CD14-positive monocyte (primary cell): ENCODE measurements at regions not wholly inside any gene's neighbourhood (a gene's known extent, or its start where the extent isn't known, plus 50 kb on each side); places are given as distances from the start of the nearest gene placed in this dataset.

ENCODE experiments used
- DNase-seq, 3 donors: peaks; one replicate each; pipeline ENCODE4 v3.0.0-alpha.2; 2011 to 2022
- H2AFZ ChIP-seq: 2 replicates; pipeline ENCODE4 v1.6.0; 2012; ENCODE audit warnings: mild to moderate bottlenecking, low read depth, low read length, inconsistent platforms; ENCODE audit not compliant: insufficient read depth, poor library complexity, severe bottlenecking
- H3K27ac ChIP-seq, 2 donors: 1 replicate in 1 of 2; 2 replicates in 1 of 2; pipeline ENCODE4 v1.5.1; 2012 to 2013; ENCODE audit warnings: low read length in 2 of 2, control low read depth in 1 of 2, inconsistent platforms in 1 of 2, low read depth in 1 of 2, mild to moderate bottlenecking in 1 of 2
- H3K27me3 ChIP-seq, 2 donors: one replicate each; pipeline versions ENCODE4 v1.6.0 to v1.6.1; 2011 to 2013; ENCODE audit warnings: low read length in 2 of 2; ENCODE audit not compliant: control insufficient read depth in 2 of 2, insufficient read depth in 2 of 2
- H3K36me3 ChIP-seq, 2 donors: replicated peaks in 1 of 2; 1 replicate in 1 of 2; 2 replicates in 1 of 2; pipeline versions ENCODE4 v1.5.1 to v1.6.1; 2012 to 2013; ENCODE audit warnings: low read length in 2 of 2, control low read depth in 1 of 2, inconsistent platforms in 1 of 2, mild to moderate bottlenecking in 1 of 2; ENCODE audit not compliant: insufficient read depth in 2 of 2, control insufficient read depth in 1 of 2
- H3K4me1 ChIP-seq, 2 donors: 1 replicate in 1 of 2; 2 replicates in 1 of 2; pipeline versions ENCODE4 v1.5.1 to v1.6.1; 2012 to 2013; ENCODE audit warnings: low read length in 2 of 2, control low read depth in 1 of 2, inconsistent platforms in 1 of 2, mild to moderate bottlenecking in 1 of 2, moderate library complexity in 1 of 2; ENCODE audit not compliant: insufficient read depth in 2 of 2, control insufficient read depth in 1 of 2
- H3K4me2 ChIP-seq: replicated peaks from 2 replicates; pipeline ENCODE3; 2012; ENCODE audit warnings: low read length, moderate library complexity, mild to moderate bottlenecking; ENCODE audit not compliant: poor library complexity, severe bottlenecking; ENCODE audit errors: extremely low read depth
- H3K4me3 ChIP-seq, 3 experiments: fragments of 200-600 bp in 1 of 3; sonication (generic) in 1 of 3; replicated peaks in 1 of 3; 1 replicate in 2 of 3; 2 replicates in 1 of 3; pipeline ENCODE4 v1.5.1; 2011 to 2013; ENCODE audit warnings: low read length in 3 of 3, mild to moderate bottlenecking in 3 of 3, control low read depth in 2 of 3, low read depth in 2 of 3, inconsistent platforms in 1 of 3, moderate library complexity in 1 of 3
- H3K79me2 ChIP-seq: 2 replicates; pipeline ENCODE4 v1.6.0; 2012; ENCODE audit warnings: mild to moderate bottlenecking, control low read depth, inconsistent platforms, low read length, moderate library complexity; ENCODE audit not compliant: insufficient read depth
- H3K9ac ChIP-seq: 2 replicates; pipeline ENCODE4 v1.6.0; 2017; ENCODE audit warnings: low read length, mild to moderate bottlenecking; ENCODE audit not compliant: insufficient read depth, poor library complexity, severe bottlenecking
- H3K9me3 ChIP-seq, 2 donors: replicated peaks in 1 of 2; 1 replicate in 1 of 2; 2 replicates in 1 of 2; pipeline versions ENCODE4 v1.5.1 to v1.6.1; 2012 to 2013; ENCODE audit warnings: low read length in 2 of 2, control low read depth in 1 of 2; ENCODE audit not compliant: control insufficient read depth in 1 of 2, insufficient read depth in 1 of 2
- H4K20me1 ChIP-seq: 2 replicates; pipeline ENCODE4 v1.6.0; 2012; ENCODE audit warnings: mild to moderate bottlenecking, low read length, control low read depth, moderate library complexity; ENCODE audit not compliant: insufficient read depth
- H3K27ac Mint-ChIP-seq, 7 donors: one replicate each; pipeline ENCODE4 v1.8.0; 2020; ENCODE audit warnings: mild to moderate bottlenecking in 7 of 7, mixed read lengths in 7 of 7, moderate library complexity in 6 of 7, inconsistent platforms in 2 of 7
- H3K27me3 Mint-ChIP-seq, 3 donors: one replicate each; pipeline ENCODE4 v1.8.0; 2021 to 2022; ENCODE audit warnings: low read depth in 3 of 3, mild to moderate bottlenecking in 3 of 3, mixed read lengths in 3 of 3, moderate library complexity in 3 of 3, inconsistent platforms in 1 of 3
- H3K36me3 Mint-ChIP-seq, 2 donors: one replicate each; pipeline ENCODE4 v1.8.0; 2020; ENCODE audit warnings: mixed read lengths in 2 of 2, inconsistent platforms in 1 of 2, mild to moderate bottlenecking in 1 of 2
- H3K4me1 Mint-ChIP-seq: one replicate; pipeline ENCODE4 v1.8.0; 2020; ENCODE audit warnings: mild to moderate bottlenecking, mixed read lengths
- H3K4me3 Mint-ChIP-seq, 2 donors: one replicate each; pipeline ENCODE4 v1.8.0; 2020; ENCODE audit warnings: mild to moderate bottlenecking in 2 of 2, mixed read lengths in 2 of 2, moderate library complexity in 1 of 2
- H3K9me3 Mint-ChIP-seq, 7 donors: one replicate each; pipeline ENCODE4 v1.8.0; 2020 to 2022; ENCODE audit warnings: mixed read lengths in 7 of 7, mild to moderate bottlenecking in 6 of 7, moderate library complexity in 6 of 7, inconsistent platforms in 2 of 7
- WGBS: methylation state at CpG from one replicate; pipeline ENCODE4 v1.1.5; 2013; ENCODE audit warnings: missing lambda C conversion rate; ENCODE audit not compliant: insufficient coverage; 5-methylcytosine and 5-hydroxymethylcytosine counted together
- intact Hi-C, 2 donors: fragments of 100-400 bp; cut with micrococcal nuclease; formaldehyde crosslinking; loops; one replicate each; pipeline versions ENCODE4 v1.15.0 to v1.15.1; 2023
- TF ChIP-seq, protein P1 (sequence below): fragments of 200-600 bp; IDR thresholded peaks from one replicate; pipeline ENCODE4 v1.8.0; 2022; ENCODE audit warnings: antibody characterized with exemption, mild to moderate bottlenecking

DNA sequence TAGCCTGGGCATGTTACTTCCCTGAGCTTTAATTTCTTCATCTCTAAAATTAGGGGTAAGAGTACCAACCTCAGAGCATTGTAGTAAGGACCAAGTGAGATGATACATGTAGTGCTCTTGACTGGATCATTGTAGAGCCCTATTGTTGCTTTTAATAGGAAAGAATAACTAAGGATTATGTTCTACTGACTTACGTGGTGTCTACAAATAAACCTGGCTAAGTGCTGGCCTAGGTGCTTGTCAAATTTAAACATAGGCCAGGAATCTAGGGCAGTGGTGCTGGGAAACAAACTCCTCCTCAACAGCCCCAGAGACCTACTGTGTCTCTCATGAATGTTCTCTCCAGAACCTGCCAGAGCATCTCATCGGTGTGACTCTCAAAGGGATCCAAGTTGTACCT lies 69.4 kb downstream of the ABCC12 start:
- H3K27ac Mint-ChIP-seq, result no peak overlapping the region
- H3K36me3 ChIP-seq, result no peaks in the 10 kb centered on the region
- intact Hi-C loops, result no loop called here
- WGBS, result 90% methylated on average over 2 of the region's 2 CpGs
- no peaks in the 10 kb centered on the region for H3K4me1 ChIP-seq
- no peaks in the 10 kb centered on the region for H3K79me2 ChIP-seq
- no peak overlapping the region for H3K4me3 Mint-ChIP-seq
- no peak overlapping the region for H3K4me3 ChIP-seq
- peaks cover 0 to 9% (median 2%) of the 10 kb centered on the region in 7 donors for H3K9me3 Mint-ChIP-seq
- H3K27me3 Mint-ChIP-seq, result peaks cover 5 to 13% (median 12%) of the 10 kb centered on the region in 3 donors
- H3K4me1 Mint-ChIP-seq, result no peaks in the 10 kb centered on the region
- TF ChIP-seq, protein P1, sequence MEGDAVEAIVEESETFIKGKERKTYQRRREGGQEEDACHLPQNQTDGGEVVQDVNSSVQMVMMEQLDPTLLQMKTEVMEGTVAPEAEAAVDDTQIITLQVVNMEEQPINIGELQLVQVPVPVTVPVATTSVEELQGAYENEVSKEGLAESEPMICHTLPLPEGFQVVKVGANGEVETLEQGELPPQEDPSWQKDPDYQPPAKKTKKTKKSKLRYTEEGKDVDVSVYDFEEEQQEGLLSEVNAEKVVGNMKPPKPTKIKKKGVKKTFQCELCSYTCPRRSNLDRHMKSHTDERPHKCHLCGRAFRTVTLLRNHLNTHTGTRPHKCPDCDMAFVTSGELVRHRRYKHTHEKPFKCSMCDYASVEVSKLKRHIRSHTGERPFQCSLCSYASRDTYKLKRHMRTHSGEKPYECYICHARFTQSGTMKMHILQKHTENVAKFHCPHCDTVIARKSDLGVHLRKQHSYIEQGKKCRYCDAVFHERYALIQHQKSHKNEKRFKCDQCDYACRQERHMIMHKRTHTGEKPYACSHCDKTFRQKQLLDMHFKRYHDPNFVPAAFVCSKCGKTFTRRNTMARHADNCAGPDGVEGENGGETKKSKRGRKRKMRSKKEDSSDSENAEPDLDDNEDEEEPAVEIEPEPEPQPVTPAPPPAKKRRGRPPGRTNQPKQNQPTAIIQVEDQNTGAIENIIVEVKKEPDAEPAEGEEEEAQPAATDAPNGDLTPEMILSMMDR, result no peak
- no peaks in the 10 kb centered on the region for H3K27me3 ChIP-seq
- no peak overlapping the region for H3K9ac ChIP-seq
- no peak for DNase-seq
- no peaks in the 10 kb centered on the region for H3K36me3 Mint-ChIP-seq
- H3K27ac ChIP-seq, result no peak overlapping the region
- H3K9me3 ChIP-seq, result no peaks in the 10 kb centered on the region
- no peaks in the 10 kb centered on the region for H4K20me1 ChIP-seq
- H3K4me2 ChIP-seq, result no peak overlapping the region
- H2AFZ ChIP-seq, result no peak overlapping the region

DNA sequence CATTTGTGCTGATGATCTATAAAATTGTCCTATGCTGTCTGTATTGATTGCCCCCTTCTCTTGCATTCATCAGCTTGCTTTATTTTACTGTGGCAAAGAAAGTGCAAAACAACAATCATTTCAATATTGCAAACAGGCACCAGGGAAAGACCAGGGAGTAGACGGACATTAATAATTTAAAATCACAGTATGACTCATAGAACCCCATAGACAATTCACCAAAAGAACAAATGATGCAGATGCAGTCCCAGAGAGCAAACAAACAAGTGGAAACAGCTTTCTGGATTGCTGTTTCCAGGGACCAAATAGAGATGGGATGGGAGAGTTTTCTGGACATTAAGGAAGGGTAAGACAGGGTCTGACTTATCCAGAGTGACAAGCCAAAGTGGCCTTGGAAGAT lies 70.1 kb downstream of the ABCC12 start:
- Histone ChIP-seq H3K36me3 (no peaks in the 10 kb centered on the region), H3K4me2 (no peak overlapping the region), H3K4me1 (no peaks in the 10 kb centered on the region), H3K9me3 (no peaks in the 10 kb centered on the region), H4K20me1 (no peaks in the 10 kb centered on the region), H2AFZ (no peak overlapping the region), H3K27ac (no peak overlapping the region), H3K4me3 (no peak overlapping the region), H3K27me3 (no peaks in the 10 kb centered on the region), H3K79me2 (no peaks in the 10 kb centered on the region), H3K9ac (no peak overlapping the region)
- Mint-ChIP-seq H3K4me1 (no peaks in the 10 kb centered on the region), H3K36me3 (no peaks in the 10 kb centered on the region), H3K27ac (no peak overlapping the region), H3K9me3 (peaks cover 0 to 6% (median under 1%) of the 10 kb centered on the region in 7 donors), H3K4me3 (no peak overlapping the region), H3K27me3 (peaks cover 5 to 9% (median 6%) of the 10 kb centered on the region in 3 donors)
- intact Hi-C loops, result no loop called here
- DNase-seq, result no peak
- no CpG with 5 or more reads among the region's 1 CpG for WGBS
- TF ChIP-seq, protein P1, result no peak
